ENCODE measurements at regions not wholly inside any gene's neighbourhood (a gene's known extent, or its start where the extent isn't known, plus 50 kb on each side); places are given as distances from the start of the nearest gene placed in this dataset.

DNA sequence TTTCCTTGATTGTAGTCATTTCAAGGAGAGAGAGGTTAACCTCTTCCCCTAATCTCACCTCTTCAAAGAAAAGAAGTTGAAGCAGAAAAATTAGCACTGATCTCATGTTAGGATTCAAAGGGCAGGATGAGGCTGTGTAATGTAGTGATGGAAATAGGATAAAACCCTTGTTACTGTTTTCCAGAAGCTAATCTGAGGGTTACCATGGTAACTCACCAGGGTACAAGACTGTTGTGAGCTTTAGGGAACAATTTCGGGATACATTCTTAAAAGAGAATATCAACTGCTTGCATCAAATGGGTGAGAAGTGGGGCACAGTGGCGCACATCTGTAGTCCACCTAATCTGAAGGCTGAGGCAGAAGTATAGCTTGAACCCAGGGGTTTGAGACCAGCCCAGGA lies 64.9 kb upstream of the SLC39A10 start:
- no peak overlapping the region for H3K4me3 ChIP-seq (ENCODE audit: low read length)
- no peaks in the 10 kb centered on the region for H3K27me3 ChIP-seq (ENCODE audit: control insufficient read depth, insufficient read depth, low read length)
- no CpG with 5 or more reads among the region's 2 CpGs for WGBS (ENCODE audit: insufficient coverage, insufficient read length)
- H3K4me1 ChIP-seq (ENCODE audit: control insufficient read depth, insufficient read depth, low read length), result 0 out of 2 replicates have a peak, but pooled peaks cover 1% of the 10 kb centered on the region
- DNase-seq (ENCODE audit: low read depth, low spot score), result no peak
- no peaks in the 10 kb centered on the region for H3K36me3 ChIP-seq (ENCODE audit: control insufficient read depth, insufficient read depth, low read length)
- no peak overlapping the region for H3K27ac ChIP-seq (ENCODE audit: low read length)
- H3K9me3 ChIP-seq (ENCODE audit: control insufficient read depth, insufficient read depth, low read length), result no peaks in the 10 kb centered on the region

DNA sequence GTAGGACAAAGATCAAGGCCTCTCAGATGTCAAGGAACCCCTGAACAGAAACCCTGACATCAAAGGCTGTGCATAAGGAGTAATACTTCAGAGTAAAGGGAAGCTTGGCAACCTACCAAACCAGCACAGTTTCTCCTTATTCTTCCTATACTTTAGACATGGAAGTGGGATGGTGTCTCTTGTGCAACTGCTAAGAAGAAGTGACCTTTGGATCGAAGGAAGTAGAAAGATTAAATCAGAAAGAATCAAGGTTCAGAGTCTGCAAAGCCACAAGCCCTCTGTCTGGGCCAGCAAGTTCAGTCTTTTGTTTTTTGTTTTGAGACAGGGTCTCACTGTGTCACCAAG lies 66.2 kb upstream of the SLC39A10 start:
- Histone ChIP-seq H3K9me3 (ENCODE audit: control insufficient read depth, insufficient read depth, low read length) (no peaks in the 10 kb centered on the region), H3K36me3 (ENCODE audit: control insufficient read depth, insufficient read depth, low read length) (no peaks in the 10 kb centered on the region), H3K4me3 (ENCODE audit: low read length) (no peak overlapping the region), H3K4me1 (ENCODE audit: control insufficient read depth, insufficient read depth, low read length) (no peaks in the 10 kb centered on the region), H3K27me3 (ENCODE audit: control insufficient read depth, insufficient read depth, low read length) (no peaks in the 10 kb centered on the region), H3K27ac (ENCODE audit: low read length) (no peak overlapping the region)
- no peak for DNase-seq (ENCODE audit: low read depth, low spot score)
- no CpG with 5 or more reads among the region's 1 CpG for WGBS (ENCODE audit: insufficient coverage, insufficient read length)

- no peaks in the 10 kb centered on the region for H3K36me3 ChIP-seq (ENCODE audit: control insufficient read depth, insufficient read depth, low read length)
- no peaks in the 10 kb centered on the region for H3K4me1 ChIP-seq (ENCODE audit: control insufficient read depth, insufficient read depth, low read length)
- H3K27me3 ChIP-seq (ENCODE audit: control insufficient read depth, insufficient read depth, low read length), result no peaks in the 10 kb centered on the region
- H3K4me3 ChIP-seq (ENCODE audit: low read length), result no peak overlapping the region
- no peaks in the 10 kb centered on the region for H3K9me3 ChIP-seq (ENCODE audit: control insufficient read depth, insufficient read depth, low read length)
- H3K27ac ChIP-seq (ENCODE audit: low read length), result no peak overlapping the region
- no CpG with 5 or more reads among the region's 1 CpG for WGBS (ENCODE audit: insufficient coverage, insufficient read length)
- no peak for DNase-seq (ENCODE audit: low read depth, low spot score)
Observed at GRCh38 chr2:195590199-195590860, 66.7 kb upstream of the SLC39A10 start.

GRCh38 chr2:195587966-195588365 lies 69.1 kb upstream of the SLC39A10 start:
- H3K4me1 ChIP-seq (ENCODE audit: control insufficient read depth, insufficient read depth, low read length), result no peaks in the 10 kb centered on the region
- no peak for DNase-seq (ENCODE audit: low read depth, low spot score)
- no peaks in the 10 kb centered on the region for H3K36me3 ChIP-seq (ENCODE audit: control insufficient read depth, insufficient read depth, low read length)
- WGBS (ENCODE audit: insufficient coverage, insufficient read length), result no CpG with 5 or more reads among the region's 5 CpGs
- H3K4me3 ChIP-seq (ENCODE audit: low read length), result no peak overlapping the region
- H3K27me3 ChIP-seq (ENCODE audit: control insufficient read depth, insufficient read depth, low read length), result no peaks in the 10 kb centered on the region
- no peak overlapping the region for H3K27ac ChIP-seq (ENCODE audit: low read length)
- no peaks in the 10 kb centered on the region for H3K9me3 ChIP-seq (ENCODE audit: control insufficient read depth, insufficient read depth, low read length)

DNA sequence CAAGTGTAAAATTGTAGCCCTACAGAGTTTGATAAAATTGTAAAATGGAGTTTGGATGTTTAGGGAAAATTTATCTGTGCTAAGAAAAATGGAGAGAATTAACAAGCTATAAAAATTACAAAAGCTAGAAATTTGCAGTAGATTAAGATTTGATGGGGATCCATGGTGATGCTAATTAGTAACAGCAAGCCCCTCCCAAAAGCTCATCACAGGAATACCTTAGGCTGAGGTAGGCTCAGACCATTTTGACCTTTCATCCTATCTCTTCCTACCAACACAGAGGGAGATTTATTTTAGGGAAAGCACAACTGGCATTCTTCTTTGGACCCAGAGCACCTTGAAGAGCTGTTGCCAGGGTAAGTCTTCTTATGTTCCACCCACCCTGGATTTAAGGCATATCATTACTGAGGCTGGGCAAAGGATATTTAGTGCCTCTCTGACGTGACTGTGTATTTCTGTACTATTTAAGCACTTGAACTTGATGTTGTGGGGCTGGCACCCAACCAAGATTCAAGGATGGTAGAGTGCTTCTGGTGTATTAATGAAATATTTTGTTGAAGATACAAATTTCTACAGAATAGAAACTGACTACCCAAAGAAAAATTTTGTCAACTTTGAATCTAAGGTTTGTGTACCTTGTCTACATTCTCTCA lies 70.8 kb upstream of the SLC39A10 start:
- no peaks in the 10 kb centered on the region for H3K4me1 ChIP-seq (ENCODE audit: control insufficient read depth, insufficient read depth, low read length)
- no peak overlapping the region for H3K27ac ChIP-seq (ENCODE audit: low read length)
- H3K36me3 ChIP-seq (ENCODE audit: control insufficient read depth, insufficient read depth, low read length), result no peaks in the 10 kb centered on the region
- no peaks in the 10 kb centered on the region for H3K27me3 ChIP-seq (ENCODE audit: control insufficient read depth, insufficient read depth, low read length)
- peak overlapping the region; percentile 26; the same call in 1 of the 2 replicates for H3K4me3 ChIP-seq (ENCODE audit: low read length)
- DNase-seq (ENCODE audit: low read depth, low spot score), result peak; percentile 43
- WGBS (ENCODE audit: insufficient coverage, insufficient read length), result no CpG with 5 or more reads among the region's 1 CpG
- no peaks in the 10 kb centered on the region for H3K9me3 ChIP-seq (ENCODE audit: control insufficient read depth, insufficient read depth, low read length)

DNA sequence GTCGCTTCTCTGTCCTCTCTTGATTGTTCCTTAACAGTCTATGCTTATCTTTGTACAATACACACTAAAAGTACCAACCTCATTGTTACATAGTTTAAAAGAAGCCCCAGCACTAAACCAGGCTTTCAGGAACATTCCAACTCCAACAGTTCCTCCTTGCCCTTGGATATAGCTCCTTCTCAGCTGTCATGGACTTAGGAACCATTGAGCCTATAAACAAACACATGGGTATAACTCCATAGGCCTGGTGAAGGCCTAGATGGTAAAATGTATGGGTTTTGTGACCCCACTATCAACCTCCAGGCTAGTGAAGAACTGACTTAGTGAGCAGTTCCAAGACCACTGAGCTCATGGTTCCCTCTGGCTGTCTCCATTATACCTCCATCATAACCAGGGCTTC lies 74.8 kb upstream of the SLC39A10 start:
- H3K27ac ChIP-seq (ENCODE audit: low read length), result no peak overlapping the region
- no peaks in the 10 kb centered on the region for H3K27me3 ChIP-seq (ENCODE audit: control insufficient read depth, insufficient read depth, low read length)
- no CpG with 5 or more reads among the region's 1 CpG for WGBS (ENCODE audit: insufficient coverage, insufficient read length)
- no peak for DNase-seq (ENCODE audit: low read depth, low spot score)
- no peaks in the 10 kb centered on the region for H3K4me1 ChIP-seq (ENCODE audit: control insufficient read depth, insufficient read depth, low read length)
- no peaks in the 10 kb centered on the region for H3K36me3 ChIP-seq (ENCODE audit: control insufficient read depth, insufficient read depth, low read length)
- no peak overlapping the region for H3K4me3 ChIP-seq (ENCODE audit: low read length)
- no peaks in the 10 kb centered on the region for H3K9me3 ChIP-seq (ENCODE audit: control insufficient read depth, insufficient read depth, low read length)

GRCh38 chr2:195579776-195580555 lies 77.1 kb upstream of the SLC39A10 start:
- Histone ChIP-seq H3K27me3 (ENCODE audit: control insufficient read depth, insufficient read depth, low read length) (no peaks in the 10 kb centered on the region), H3K36me3 (ENCODE audit: control insufficient read depth, insufficient read depth, low read length) (no peaks in the 10 kb centered on the region), H3K4me3 (ENCODE audit: low read length) (no peak overlapping the region), H3K4me1 (ENCODE audit: control insufficient read depth, insufficient read depth, low read length) (no peaks in the 10 kb centered on the region), H3K27ac (ENCODE audit: low read length) (no peak overlapping the region), H3K9me3 (ENCODE audit: control insufficient read depth, insufficient read depth, low read length) (no peaks in the 10 kb centered on the region)
- WGBS (ENCODE audit: insufficient coverage, insufficient read length), result no CpG with 5 or more reads among the region's 2 CpGs
- no peak for DNase-seq (ENCODE audit: low read depth, low spot score)

DNA sequence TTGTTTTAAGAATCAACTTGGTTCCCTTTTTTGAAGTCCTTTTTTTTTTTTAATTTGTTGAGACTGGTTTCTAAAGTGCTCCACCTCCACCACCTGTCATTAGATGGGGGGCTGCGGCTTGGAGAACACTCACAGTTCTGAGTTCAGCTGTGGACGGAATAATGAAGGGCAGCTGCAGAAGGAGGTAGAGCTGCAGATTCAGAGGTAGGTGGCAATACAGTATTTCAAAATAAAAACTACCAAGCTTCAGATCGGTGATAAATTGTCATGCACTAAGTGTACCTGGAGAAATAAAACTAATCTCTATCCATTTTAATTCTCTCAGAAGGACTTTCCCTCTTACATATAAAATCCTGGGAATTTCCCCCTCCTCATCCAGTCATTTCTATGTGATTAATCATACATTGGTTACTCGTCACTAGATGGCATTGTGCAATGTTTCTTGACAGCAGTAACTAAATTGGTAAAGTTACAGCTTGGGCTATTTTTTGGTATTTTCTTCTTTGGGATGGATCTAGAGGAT lies 81.1 kb upstream of the SLC39A10 start:
- no peak for DNase-seq (ENCODE audit: low read depth, low spot score)
- H3K4me1 ChIP-seq (ENCODE audit: control insufficient read depth, insufficient read depth, low read length), result no peaks in the 10 kb centered on the region
- no peaks in the 10 kb centered on the region for H3K36me3 ChIP-seq (ENCODE audit: control insufficient read depth, insufficient read depth, low read length)
- no peak overlapping the region for H3K4me3 ChIP-seq (ENCODE audit: low read length)
- no peaks in the 10 kb centered on the region for H3K9me3 ChIP-seq (ENCODE audit: control insufficient read depth, insufficient read depth, low read length)
- H3K27ac ChIP-seq (ENCODE audit: low read length), result no peak overlapping the region
- no CpG with 5 or more reads among the region's 4 CpGs for WGBS (ENCODE audit: insufficient coverage, insufficient read length)
- no peaks in the 10 kb centered on the region for H3K27me3 ChIP-seq (ENCODE audit: control insufficient read depth, insufficient read depth, low read length)

GRCh38 chr2:195575016-195575415 lies 82.0 kb upstream of the SLC39A10 start:
- DNase-seq (ENCODE audit: low read depth, low spot score), result no peak
- H3K27me3 ChIP-seq (ENCODE audit: control insufficient read depth, insufficient read depth, low read length), result no peaks in the 10 kb centered on the region
- WGBS (ENCODE audit: insufficient coverage, insufficient read length), result no CpG with 5 or more reads among the region's 2 CpGs
- no peaks in the 10 kb centered on the region for H3K36me3 ChIP-seq (ENCODE audit: control insufficient read depth, insufficient read depth, low read length)
- H3K9me3 ChIP-seq (ENCODE audit: control insufficient read depth, insufficient read depth, low read length), result no peaks in the 10 kb centered on the region
- no peaks in the 10 kb centered on the region for H3K4me1 ChIP-seq (ENCODE audit: control insufficient read depth, insufficient read depth, low read length)
- no peak overlapping the region for H3K4me3 ChIP-seq (ENCODE audit: low read length)
- no peak overlapping the region for H3K27ac ChIP-seq (ENCODE audit: low read length)

- Histone ChIP-seq H3K9me3 (ENCODE audit: control insufficient read depth, insufficient read depth, low read length) (no peaks in the 10 kb centered on the region), H3K36me3 (ENCODE audit: control insufficient read depth, insufficient read depth, low read length) (no peaks in the 10 kb centered on the region), H3K4me3 (ENCODE audit: low read length) (no peak overlapping the region), H3K27me3 (ENCODE audit: control insufficient read depth, insufficient read depth, low read length) (no peaks in the 10 kb centered on the region), H3K27ac (ENCODE audit: low read length) (no peak overlapping the region), H3K4me1 (ENCODE audit: control insufficient read depth, insufficient read depth, low read length) (no peaks in the 10 kb centered on the region)
- DNase-seq (ENCODE audit: low read depth, low spot score), result no peak
- WGBS (ENCODE audit: insufficient coverage, insufficient read length), result no CpG with 5 or more reads among the region's 3 CpGs
Observed at GRCh38 chr2:195574312-195574711, 82.7 kb upstream of the SLC39A10 start.

All from iPS DF 6.9 (cell line).